ENCODE measurements at regions not wholly inside any gene's neighbourhood (a gene's known extent, or its start where the extent isn't known, plus 50 kb on each side); places are given as distances from the start of the nearest gene placed in this dataset.

DNA sequence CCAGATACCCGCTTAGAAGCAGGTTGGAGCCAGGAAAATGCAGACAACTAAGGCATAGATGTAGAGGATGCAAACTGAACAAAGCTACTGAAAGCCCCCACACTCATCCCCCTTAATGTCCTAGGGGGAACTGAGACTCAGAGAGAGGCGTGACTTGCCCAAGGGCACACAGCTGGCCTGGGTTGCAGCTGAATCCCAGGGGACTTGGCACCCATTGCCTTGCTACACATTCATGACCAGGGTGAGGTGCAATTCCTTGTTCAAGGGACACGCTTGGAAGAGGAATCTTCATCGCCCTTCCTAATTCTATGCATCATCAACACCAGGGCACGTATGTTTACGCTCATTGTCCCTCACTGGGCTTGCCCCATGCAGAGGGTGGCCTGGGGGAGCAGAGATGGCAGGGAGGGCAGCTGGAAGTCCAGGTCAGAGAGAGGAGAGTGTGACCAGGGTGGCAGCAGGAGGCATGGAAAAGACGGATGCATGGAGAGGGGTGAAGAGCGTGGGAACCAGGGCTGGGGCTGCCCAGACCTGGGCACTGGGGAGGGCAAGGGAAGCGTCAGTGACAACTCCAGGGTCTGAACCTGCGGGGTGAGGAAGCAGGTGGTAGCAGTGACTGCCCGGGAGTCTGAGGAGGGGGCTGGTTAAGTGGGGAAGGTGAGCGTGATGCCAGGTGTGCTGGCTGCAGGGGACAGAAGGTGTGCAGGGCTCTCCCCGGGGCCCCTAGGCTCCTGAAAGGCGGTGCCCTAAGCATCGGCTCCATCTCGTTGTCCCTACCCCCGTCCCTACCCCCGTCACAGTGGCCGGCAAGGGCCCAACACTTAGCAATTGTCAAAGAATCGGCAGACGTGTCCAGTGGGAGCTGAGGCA is 267.1 kb upstream of the TNRC6C start:
- TF ChIP-seq POLR2AphosphoS5 (IDR thresholded peaks at IDR 0.05; ENCODE audit: low read depth, low read length) (no peak), TAF1 (IDR thresholded peaks at IDR 0.05; ENCODE audit: borderline replicate concordance, insufficient read depth, low read length) (no peak)

Measured in PFSK-1 (cell line).